ENCODE measurements at regions not wholly inside any gene's neighbourhood (a gene's known extent, or its start where the extent isn't known, plus 50 kb on each side); places are given as distances from the start of the nearest gene placed in this dataset.
"Not testable (repeated sequence)": the region's sequence is repeated elsewhere in the genome, so short reads cannot be mapped to it uniquely, and the experiment has no call there.

DNA sequence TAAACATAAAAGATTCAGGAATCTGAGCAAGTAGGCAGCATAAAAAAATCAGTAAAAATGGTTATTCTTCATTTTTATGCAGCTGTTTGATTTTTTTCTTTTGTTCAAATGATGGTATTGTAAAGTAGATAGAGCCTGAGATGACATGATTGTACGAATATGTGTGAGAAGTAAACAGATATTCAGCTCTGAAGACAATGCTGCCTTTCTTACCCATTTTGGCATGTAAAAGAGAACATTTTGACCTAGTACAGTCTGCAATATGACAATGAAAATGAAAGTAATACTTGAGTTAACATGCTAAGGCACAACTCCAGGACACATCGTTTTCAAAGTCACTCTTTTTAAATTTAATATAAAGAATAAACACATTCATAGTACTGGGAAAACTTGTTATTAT lies 95.7 kb upstream of the NCAM2 start:
- H3K27ac ChIP-seq: no peak overlapping the region
- TF ChIP-seq, protein P1, sequence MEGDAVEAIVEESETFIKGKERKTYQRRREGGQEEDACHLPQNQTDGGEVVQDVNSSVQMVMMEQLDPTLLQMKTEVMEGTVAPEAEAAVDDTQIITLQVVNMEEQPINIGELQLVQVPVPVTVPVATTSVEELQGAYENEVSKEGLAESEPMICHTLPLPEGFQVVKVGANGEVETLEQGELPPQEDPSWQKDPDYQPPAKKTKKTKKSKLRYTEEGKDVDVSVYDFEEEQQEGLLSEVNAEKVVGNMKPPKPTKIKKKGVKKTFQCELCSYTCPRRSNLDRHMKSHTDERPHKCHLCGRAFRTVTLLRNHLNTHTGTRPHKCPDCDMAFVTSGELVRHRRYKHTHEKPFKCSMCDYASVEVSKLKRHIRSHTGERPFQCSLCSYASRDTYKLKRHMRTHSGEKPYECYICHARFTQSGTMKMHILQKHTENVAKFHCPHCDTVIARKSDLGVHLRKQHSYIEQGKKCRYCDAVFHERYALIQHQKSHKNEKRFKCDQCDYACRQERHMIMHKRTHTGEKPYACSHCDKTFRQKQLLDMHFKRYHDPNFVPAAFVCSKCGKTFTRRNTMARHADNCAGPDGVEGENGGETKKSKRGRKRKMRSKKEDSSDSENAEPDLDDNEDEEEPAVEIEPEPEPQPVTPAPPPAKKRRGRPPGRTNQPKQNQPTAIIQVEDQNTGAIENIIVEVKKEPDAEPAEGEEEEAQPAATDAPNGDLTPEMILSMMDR (conservative IDR thresholded peaks at IDR 0.05): no peak

DNA sequence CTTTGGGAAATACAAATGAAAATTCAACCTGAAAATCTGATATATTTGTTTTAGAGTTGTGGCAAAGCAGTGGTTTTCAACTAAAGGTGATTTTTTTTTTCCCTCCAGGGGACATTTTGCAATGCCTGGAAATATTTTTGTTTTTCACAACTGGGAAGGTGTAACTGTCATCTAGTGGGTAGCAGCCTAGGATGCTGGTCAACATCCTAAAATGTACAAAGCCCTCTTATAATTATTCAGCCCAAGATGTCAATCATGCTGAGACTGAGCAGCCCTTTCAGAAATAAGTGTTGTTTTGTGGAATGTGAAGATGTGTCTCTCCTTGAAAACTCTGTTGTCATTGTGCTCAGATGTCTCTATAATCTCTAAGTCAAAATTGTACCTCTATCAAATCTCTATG lies 95.2 kb upstream of the NCAM2 start:
- TF ChIP-seq, protein P1 (conservative IDR thresholded peaks at IDR 0.05): no peak

GRCh38 chr21:20927555-20927954 lies 70.7 kb upstream of the NCAM2 start:
- not testable (repeated sequence) for H3K27ac ChIP-seq

More for the DNA sequence above, 95.2 kb upstream of the NCAM2 start:
- H3K27ac ChIP-seq: no peak overlapping the region

- TF ChIP-seq, protein P1 (conservative IDR thresholded peaks at IDR 0.05): no peak
- H3K27ac ChIP-seq: no peak overlapping the region
Observed at GRCh38 chr21:20942523-20942922, 55.7 kb upstream of the NCAM2 start.

- H3K27ac ChIP-seq: no peak overlapping the region
- TF ChIP-seq, protein P1 (conservative IDR thresholded peaks at IDR 0.05): no peak
Observed at GRCh38 chr21:20943561-20943997, 54.6 kb upstream of the NCAM2 start.

DNA sequence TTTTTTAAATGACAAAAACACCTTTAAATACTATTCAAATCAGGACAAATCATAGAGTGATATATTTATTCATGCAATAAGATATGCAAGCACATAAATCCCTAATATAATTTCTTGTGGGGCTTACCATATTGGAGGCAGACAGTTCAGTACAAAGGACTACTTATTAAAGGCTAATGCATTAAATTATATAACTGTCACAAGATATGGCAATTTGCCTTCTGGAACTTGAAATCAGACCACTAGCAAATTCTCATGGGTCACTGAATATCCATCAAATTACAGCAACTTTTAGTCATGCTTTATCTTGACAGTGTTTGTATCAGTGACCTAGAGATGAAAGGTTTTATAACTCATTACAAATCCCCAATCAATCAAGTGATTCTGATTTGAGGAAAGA lies 54.1 kb upstream of the NCAM2 start:
- no peak overlapping the region for H3K27ac ChIP-seq
- TF ChIP-seq, protein P1 (conservative IDR thresholded peaks at IDR 0.05): no peak

DNA sequence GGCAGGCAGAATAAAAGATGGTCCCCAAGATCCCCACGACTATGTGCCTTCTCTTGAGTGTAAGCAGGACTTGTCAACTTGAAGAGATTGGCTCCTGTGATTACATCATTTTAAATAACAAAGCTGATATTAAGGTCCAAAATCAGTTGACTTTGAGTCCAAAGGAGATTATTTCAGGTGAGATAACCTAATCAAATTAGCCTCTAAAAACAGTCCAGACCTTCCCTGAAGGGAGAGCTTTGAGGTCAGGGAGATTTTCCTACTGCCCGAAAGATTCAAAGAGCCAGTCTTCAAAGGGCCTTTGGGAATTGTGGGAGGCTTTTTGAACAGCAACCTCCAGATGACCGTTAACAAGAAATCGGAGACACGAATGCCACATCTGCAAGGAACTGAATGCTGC lies 51.5 kb upstream of the NCAM2 start:
- TF ChIP-seq, protein P1 (conservative IDR thresholded peaks at IDR 0.05): no peak
- no peak overlapping the region for H3K27ac ChIP-seq

All from VCaP (cell line).